Neural progenitor cell (in vitro differentiated cells): ENCODE measurements at regions not wholly inside any gene's neighbourhood (a gene's known extent, or its start where the extent isn't known, plus 50 kb on each side); places are given as distances from the start of the nearest gene placed in this dataset.

ENCODE experiments used
- EZH2 ChIP-seq: fragments of 200-600 bp; sonication (generic); IDR thresholded peaks from 2 replicates; pipeline ENCODE4 v1.6.1; 2017; ENCODE audit warnings: antibody characterized with exemption, mild to moderate bottlenecking, moderate library complexity
- TF ChIP-seq, protein P1 (sequence below): fragments of 200-600 bp; sonication (generic); IDR thresholded peaks from 2 replicates; pipeline ENCODE4 v1.5.1; 2017; ENCODE audit warnings: antibody characterized with exemption, mild to moderate bottlenecking

DNA sequence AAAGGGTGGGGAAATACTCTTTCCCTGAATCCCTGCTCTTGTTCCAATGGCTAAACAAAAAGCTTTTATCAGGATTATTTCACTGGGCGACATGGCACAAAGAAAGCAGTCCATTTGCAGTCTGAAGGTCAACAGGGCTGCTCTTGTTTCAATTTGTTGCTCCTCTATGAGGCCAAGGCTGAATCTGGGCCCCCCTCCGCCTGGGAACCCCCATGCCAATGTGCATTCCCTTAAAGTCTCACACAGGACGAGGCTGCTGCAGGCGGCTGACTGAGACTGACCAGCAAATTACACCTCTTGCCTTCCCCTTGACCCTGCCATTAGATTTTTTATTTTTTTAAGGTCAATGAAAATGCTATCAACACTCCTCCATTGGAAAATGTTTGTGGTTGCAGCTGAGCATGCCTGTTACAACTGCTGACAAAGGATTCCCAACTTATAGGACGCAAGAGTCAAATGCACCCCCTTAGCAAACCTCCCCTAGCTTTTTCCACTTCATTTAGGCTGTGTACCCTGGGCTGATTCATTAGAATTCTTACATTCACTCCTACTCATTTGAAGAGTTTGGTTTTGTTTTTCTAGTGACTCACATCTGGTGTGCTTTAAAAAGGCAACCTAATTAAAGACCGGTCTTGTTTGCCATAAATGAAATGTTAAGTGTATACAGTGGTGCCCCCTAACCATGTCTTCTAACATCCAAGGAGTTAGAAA lies 60.8 kb upstream of the ARHGEF3 start:
- TF ChIP-seq, protein P1, sequence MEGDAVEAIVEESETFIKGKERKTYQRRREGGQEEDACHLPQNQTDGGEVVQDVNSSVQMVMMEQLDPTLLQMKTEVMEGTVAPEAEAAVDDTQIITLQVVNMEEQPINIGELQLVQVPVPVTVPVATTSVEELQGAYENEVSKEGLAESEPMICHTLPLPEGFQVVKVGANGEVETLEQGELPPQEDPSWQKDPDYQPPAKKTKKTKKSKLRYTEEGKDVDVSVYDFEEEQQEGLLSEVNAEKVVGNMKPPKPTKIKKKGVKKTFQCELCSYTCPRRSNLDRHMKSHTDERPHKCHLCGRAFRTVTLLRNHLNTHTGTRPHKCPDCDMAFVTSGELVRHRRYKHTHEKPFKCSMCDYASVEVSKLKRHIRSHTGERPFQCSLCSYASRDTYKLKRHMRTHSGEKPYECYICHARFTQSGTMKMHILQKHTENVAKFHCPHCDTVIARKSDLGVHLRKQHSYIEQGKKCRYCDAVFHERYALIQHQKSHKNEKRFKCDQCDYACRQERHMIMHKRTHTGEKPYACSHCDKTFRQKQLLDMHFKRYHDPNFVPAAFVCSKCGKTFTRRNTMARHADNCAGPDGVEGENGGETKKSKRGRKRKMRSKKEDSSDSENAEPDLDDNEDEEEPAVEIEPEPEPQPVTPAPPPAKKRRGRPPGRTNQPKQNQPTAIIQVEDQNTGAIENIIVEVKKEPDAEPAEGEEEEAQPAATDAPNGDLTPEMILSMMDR: no peak
- no peak for TF ChIP-seq EZH2
